ENCODE measurements at regions not wholly inside any gene's neighbourhood (a gene's known extent, or its start where the extent isn't known, plus 50 kb on each side); places are given as distances from the start of the nearest gene placed in this dataset.

DNA sequence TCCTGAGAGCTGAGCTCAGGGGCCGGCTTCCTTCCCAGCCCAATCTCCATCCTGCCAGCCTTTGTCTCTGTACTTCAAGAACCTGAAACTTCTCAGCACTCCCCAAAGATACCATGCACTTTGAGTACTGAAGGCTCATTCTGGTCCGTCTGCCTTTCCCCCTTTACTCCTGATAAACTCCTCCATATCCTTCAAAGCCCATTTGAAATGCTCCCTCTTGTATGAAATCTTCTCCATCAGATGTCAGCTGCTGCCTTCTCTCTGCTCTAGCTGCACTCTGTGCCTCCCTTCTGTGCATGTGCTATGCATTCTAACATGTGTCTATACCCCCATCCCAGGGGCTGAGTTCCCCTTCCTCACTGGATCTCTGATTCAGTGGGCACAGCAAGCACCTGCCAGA is 52.1 kb downstream of the PITPNM2 start:
- TF ChIP-seq EP300 (IDR thresholded peaks at IDR 0.05): no peak
- TF ChIP-seq, protein P1, sequence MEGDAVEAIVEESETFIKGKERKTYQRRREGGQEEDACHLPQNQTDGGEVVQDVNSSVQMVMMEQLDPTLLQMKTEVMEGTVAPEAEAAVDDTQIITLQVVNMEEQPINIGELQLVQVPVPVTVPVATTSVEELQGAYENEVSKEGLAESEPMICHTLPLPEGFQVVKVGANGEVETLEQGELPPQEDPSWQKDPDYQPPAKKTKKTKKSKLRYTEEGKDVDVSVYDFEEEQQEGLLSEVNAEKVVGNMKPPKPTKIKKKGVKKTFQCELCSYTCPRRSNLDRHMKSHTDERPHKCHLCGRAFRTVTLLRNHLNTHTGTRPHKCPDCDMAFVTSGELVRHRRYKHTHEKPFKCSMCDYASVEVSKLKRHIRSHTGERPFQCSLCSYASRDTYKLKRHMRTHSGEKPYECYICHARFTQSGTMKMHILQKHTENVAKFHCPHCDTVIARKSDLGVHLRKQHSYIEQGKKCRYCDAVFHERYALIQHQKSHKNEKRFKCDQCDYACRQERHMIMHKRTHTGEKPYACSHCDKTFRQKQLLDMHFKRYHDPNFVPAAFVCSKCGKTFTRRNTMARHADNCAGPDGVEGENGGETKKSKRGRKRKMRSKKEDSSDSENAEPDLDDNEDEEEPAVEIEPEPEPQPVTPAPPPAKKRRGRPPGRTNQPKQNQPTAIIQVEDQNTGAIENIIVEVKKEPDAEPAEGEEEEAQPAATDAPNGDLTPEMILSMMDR (IDR thresholded peaks at IDR 0.05): no peak
- TF ChIP-seq POLR2A (IDR thresholded peaks at IDR 0.05): no peak

All from upper lobe of left lung (tissue), 4 donors.